ENCODE measurements at regions not wholly inside any gene's neighbourhood (a gene's known extent, or its start where the extent isn't known, plus 50 kb on each side); places are given as distances from the start of the nearest gene placed in this dataset.

DNA sequence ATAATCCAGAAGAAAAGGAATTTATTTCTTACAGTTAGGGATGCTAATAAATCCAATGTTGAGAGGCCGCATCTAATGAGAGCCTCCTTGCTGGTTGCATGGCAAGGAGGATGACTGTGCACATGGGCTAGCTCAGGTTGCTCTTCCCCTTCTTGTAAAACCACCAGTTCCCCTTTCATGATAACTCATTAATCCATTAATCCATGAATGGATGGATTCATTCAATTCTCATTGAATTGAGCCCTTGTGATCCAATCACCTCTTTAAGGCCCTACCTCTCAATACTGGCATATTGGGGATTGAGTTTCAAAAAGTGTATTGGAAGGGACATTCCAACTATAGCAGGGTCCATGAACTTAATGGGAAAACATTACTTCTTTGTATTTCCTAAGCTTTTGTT lies 149.5 kb downstream of the BMP2 start:
- no peak for DNase-seq
- H3K27ac ChIP-seq, result no peak overlapping the region
- H3K4me3 ChIP-seq, result no peak overlapping the region
- no peaks in the 10 kb centered on the region for H3K27me3 ChIP-seq
- intact Hi-C loops (cut with DNase I; ENCODE audit: low total_unique reads), result no loop called here
- H3K4me1 ChIP-seq, result no peaks in the 10 kb centered on the region
- no peaks in the 10 kb centered on the region for H3K9me3 ChIP-seq
- TF ChIP-seq, protein P1, sequence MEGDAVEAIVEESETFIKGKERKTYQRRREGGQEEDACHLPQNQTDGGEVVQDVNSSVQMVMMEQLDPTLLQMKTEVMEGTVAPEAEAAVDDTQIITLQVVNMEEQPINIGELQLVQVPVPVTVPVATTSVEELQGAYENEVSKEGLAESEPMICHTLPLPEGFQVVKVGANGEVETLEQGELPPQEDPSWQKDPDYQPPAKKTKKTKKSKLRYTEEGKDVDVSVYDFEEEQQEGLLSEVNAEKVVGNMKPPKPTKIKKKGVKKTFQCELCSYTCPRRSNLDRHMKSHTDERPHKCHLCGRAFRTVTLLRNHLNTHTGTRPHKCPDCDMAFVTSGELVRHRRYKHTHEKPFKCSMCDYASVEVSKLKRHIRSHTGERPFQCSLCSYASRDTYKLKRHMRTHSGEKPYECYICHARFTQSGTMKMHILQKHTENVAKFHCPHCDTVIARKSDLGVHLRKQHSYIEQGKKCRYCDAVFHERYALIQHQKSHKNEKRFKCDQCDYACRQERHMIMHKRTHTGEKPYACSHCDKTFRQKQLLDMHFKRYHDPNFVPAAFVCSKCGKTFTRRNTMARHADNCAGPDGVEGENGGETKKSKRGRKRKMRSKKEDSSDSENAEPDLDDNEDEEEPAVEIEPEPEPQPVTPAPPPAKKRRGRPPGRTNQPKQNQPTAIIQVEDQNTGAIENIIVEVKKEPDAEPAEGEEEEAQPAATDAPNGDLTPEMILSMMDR (IDR thresholded peaks at IDR 0.05), result no peak
- H3K36me3 ChIP-seq, result no peaks in the 10 kb centered on the region

DNA sequence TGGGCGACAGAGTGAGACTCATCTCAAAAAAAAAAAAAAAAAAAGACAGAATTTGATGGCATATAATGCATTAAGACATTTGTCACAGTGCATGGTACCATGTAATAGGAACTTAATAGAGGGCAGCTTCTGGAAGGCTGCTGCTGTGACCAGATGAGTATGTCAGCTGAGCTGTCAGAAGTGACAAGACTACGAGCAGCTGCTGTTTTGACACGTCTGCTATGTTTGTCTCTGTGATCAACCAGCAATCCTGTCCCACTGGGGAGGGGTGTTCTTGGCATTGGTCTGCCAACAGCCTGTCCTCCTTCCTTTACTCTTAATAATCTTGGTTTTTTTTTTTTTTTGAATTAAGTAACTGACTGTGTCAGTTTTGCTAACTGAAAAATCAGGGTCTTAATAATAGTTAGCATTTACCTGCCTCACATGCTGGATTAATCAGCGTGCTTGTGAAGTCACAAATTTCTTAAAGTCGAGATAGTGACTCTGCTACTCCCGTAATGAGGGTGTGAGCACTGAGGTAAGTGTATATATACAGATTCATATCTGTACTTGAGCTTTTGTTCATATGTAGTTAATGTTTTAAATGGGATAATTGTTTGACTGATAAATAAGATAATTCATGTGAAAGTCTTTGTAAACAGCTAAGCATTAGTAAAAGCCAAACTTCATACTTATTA lies 152.4 kb downstream of the BMP2 start:
- DNase-seq, result no peak
- no peak overlapping the region for H3K4me3 ChIP-seq
- no peaks in the 10 kb centered on the region for H3K4me1 ChIP-seq
- no peaks in the 10 kb centered on the region for H3K9me3 ChIP-seq
- H3K36me3 ChIP-seq, result no peaks in the 10 kb centered on the region
- H3K27me3 ChIP-seq, result no peaks in the 10 kb centered on the region
- TF ChIP-seq, protein P1 (IDR thresholded peaks at IDR 0.05), result no peak
- H3K27ac ChIP-seq, result no peak overlapping the region
- intact Hi-C loops (cut with DNase I; ENCODE audit: low total_unique reads), result no loop called here

DNA sequence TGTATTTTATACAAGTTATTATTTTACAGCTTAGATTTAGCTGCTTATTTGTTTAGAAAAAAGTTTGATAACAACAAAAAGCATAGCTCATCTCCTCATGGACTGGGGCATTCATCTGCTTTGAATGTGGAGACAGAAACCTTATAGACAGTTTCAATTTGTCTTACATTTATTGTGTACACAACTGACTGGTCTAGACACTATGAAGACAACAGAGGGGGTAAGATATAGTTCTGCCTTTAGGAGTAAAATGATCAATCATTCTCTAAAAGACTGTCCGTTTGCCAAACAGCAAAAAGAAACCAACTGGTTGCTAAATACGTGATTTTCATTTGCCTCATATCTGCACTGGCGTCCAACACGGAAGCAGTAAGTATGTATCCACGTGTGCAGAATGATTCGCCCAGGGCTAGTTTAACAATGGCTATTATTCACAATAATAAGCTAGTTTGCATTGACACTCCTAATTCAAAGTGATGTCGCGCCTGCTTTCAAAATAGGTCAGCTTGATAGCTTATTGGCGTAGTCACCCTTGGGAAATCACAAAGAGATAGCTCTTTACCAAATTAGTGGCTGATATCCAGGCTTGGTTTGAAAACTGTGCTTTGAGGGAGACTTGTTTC lies 153.6 kb downstream of the BMP2 start:
- no peak for DNase-seq
- Histone ChIP-seq H3K27me3 (no peaks in the 10 kb centered on the region), H3K4me3 (no peak overlapping the region), H3K36me3 (no peaks in the 10 kb centered on the region), H3K9me3 (no peaks in the 10 kb centered on the region), H3K27ac (no peak overlapping the region), H3K4me1 (peaks cover 0 to 7% (median 0%) of the 10 kb centered on the region in 4 donors)
- TF ChIP-seq, protein P1 (IDR thresholded peaks at IDR 0.05), result no peak
- intact Hi-C loops (cut with DNase I; ENCODE audit: low total_unique reads), result no loop called here

DNA sequence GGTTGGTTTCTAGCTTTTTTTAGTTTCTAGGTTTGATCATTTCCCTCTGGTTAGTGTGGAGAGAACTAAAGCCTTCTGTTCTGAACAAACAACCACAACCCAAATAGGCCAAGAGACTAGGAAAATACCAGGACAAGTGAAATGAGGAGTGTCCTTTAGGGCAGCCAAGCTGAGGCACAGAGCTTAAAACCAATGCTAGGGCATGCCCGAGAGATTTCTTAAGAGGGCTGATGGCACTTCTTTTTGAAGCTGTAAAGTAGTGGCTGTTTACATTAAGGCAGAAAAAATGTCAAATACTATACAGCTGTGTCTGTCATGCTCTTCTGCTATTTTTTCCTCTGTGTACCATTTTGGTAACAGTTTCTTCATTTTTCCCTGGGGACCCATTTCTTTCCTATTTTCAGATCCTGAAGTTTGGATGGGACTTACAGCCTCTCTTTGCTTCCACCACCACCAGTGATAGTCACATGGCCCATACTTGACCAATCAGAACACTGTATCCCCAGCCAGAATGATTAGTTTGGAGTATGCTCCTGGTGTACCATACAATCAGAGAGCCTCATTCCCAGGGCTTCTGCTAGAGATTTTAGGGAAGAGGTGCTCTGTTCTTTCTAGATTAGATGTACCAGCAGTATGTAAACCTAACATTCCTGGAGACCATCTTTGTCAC lies 154.4 kb downstream of the BMP2 start:
- no peak for DNase-seq
- Histone ChIP-seq H3K4me3 (no peak overlapping the region), H3K36me3 (no peaks in the 10 kb centered on the region), H3K27ac (no peak overlapping the region), H3K27me3 (no peaks in the 10 kb centered on the region), H3K4me1 (peaks cover 0 to 7% (median 0%) of the 10 kb centered on the region in 4 donors), H3K9me3 (no peaks in the 10 kb centered on the region)
- TF ChIP-seq, protein P1 (IDR thresholded peaks at IDR 0.05), result no peak
- intact Hi-C loops (cut with DNase I; ENCODE audit: low total_unique reads), result no loop called here

DNA sequence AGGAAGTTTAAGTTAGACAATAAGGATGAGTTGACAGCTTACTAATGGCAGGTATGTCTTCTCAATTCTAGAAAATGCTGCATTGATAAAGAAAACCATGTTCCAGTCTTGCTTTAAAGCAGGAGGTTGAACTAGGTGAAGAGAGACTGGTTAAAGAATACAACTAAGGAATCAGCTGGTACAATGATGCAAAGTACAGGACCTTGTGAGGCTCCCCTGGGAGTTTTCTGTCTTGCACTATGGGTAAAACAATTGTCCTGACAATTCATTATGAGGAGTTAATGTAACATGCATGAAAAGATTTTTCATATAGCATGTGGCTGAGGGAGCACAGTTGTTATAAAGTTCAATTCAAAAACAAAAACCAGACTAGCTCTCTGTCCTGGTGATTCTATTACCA lies 157.2 kb downstream of the BMP2 start:
- TF ChIP-seq, protein P1 (IDR thresholded peaks at IDR 0.05), result no peak
- no peaks in the 10 kb centered on the region for H3K27me3 ChIP-seq
- intact Hi-C loops (cut with DNase I; ENCODE audit: low total_unique reads), result no loop called here
- no peak overlapping the region for H3K27ac ChIP-seq
- peaks cover 0 to 7% (median 0%) of the 10 kb centered on the region in 4 donors for H3K4me1 ChIP-seq
- no peak overlapping the region for H3K4me3 ChIP-seq
- no peak for DNase-seq
- H3K9me3 ChIP-seq, result no peaks in the 10 kb centered on the region
- H3K36me3 ChIP-seq, result no peaks in the 10 kb centered on the region

All from tibial artery (tissue), 4 donors.